Astrocyte (in vitro differentiated cells and primary cell): ENCODE measurements at regions not wholly inside any gene's neighbourhood (a gene's known extent, or its start where the extent isn't known, plus 50 kb on each side); places are given as distances from the start of the nearest gene placed in this dataset.

ENCODE experiments used
- CTCF ChIP-seq: IDR thresholded peaks from 2 replicates; pipeline ENCODE4 v1.5.1; 2011; ENCODE audit warnings: low read depth, mild to moderate bottlenecking, inconsistent platforms, low read length, moderate library complexity; ENCODE audit not compliant: insufficient read depth
- EZH2 ChIP-seq: IDR thresholded peaks from 2 replicates; pipeline ENCODE4 v1.6.1; 2012; ENCODE audit warnings: mild to moderate bottlenecking, low read length, inconsistent platforms; ENCODE audit not compliant: insufficient read depth

- TF ChIP-seq CTCF (no peak), EZH2 (no peak)
These were observed 81.4 kb upstream of the DAB2 start for GRCh38 chr5:39506211-39506610.
